Erythroblast (primary cell): ENCODE measurements at regions not wholly inside any gene's neighbourhood (a gene's known extent, or its start where the extent isn't known, plus 50 kb on each side); places are given as distances from the start of the nearest gene placed in this dataset.

Experiments
- GATA1 ChIP-seq: IDR thresholded peaks from 2 replicates; pipeline ENCODE4 v1.6.1; 2011; ENCODE audit warnings: low read depth, mild to moderate bottlenecking, control low read depth, low read length, moderate library complexity
- POLR2A ChIP-seq: IDR thresholded peaks from 2 replicates; pipeline ENCODE4 v1.6.1; 2011; ENCODE audit warnings: mild to moderate bottlenecking, low read length

DNA sequence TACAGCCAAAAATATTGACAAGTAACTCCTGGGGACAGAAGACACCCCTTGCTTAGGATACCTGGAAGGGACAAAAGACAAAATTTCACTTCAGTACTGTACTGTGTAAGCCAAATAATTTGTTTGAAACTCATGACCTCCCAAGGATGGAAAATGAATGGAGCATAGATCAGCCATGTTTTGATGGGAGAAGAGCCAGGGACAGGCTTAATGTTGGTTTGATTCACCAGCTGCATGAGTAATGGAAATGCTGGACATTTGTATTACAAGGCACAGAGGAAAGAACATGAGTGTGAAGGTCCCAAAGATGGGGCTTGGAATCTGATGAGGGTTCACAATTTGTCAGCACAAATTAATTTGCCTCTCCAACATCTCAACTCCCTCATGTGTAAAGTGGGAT is 122.8 kb downstream of the ENC1 start:
- TF ChIP-seq POLR2A (no peak), GATA1 (no peak)
